Esophagus muscularis mucosa (tissue), 2 donors: ENCODE measurements at regions not wholly inside any gene's neighbourhood (a gene's known extent, or its start where the extent isn't known, plus 50 kb on each side); places are given as distances from the start of the nearest gene placed in this dataset.

Experiments used
- POLR2A ChIP-seq: fragments of 450-650 bp; IDR thresholded peaks from one replicate; pipeline ENCODE4 v1.6.1; 2017; ENCODE audit warnings: antibody characterized with exemption, moderate library complexity, mild to moderate bottlenecking, low read depth
- POLR2AphosphoS5 ChIP-seq, 2 donors: sonication (generic); formaldehyde crosslinking; IDR thresholded peaks; one replicate each; pipeline ENCODE4 v1.6.1; 2017; ENCODE audit warnings: antibody characterized with exemption in 2 of 2

GRCh38 chr3:28138043-28138610 lies 103.3 kb upstream of the CMC1 start:
- TF ChIP-seq POLR2A: no peak
- no peak for TF ChIP-seq POLR2AphosphoS5 (IDR thresholded peaks at IDR 0.05)
